DMS153 treated with DMSO at 0.1 percent for 48 hours (cell line): ENCODE measurements at regions not wholly inside any gene's neighbourhood (a gene's known extent, or its start where the extent isn't known, plus 50 kb on each side); places are given as distances from the start of the nearest gene placed in this dataset.
"Not testable (repeated sequence)": the region's sequence is repeated elsewhere in the genome, so short reads cannot be mapped to it uniquely, and the experiment has no call there.

Experiments used
- DNase-seq: peaks from one replicate; lab custom pipeline; 2025; ENCODE audit not compliant: unreplicated experiment; lab: John Stamatoyannopoulos, UW

DNA sequence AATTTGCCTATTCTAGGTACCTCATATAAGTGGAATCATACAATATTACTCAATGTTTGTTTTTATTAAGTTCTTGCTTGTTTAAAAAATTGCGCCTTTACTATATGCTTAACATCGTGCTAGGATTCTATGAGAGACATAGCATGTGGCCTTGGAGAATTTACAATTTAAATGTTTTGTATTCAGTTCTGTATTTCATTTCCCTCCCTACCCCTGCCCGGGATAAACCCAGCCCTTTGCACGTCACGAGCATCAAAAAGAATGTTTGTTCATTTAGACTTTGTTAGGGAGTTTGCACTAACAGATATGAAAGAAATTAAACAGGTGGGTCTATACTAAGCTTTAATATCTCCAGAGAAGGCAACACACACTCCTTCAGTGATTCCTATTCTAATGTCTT, 75.7 kb downstream of the C18orf54 start:
- no peak for DNase-seq

DNA sequence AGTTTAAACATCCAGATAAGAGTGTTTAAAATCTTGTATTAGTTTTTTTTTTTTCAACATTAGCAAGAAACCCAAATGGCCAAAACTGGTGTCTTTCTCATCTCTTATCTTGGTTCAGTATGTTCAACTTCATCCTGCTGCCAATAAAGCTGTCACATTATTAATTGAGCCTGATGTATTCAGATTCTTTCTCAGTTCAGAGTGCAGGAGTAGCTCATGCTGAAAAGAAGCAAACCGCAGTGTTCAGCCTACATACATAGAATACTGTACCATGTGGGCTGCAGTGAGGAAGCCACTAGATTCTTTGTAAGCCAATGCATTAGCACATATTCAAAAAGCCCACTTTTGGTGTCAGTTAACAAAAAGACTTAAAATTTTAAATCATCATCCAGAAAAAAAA, 76.2 kb downstream of the C18orf54 start:
- DNase-seq = no peak

DNA sequence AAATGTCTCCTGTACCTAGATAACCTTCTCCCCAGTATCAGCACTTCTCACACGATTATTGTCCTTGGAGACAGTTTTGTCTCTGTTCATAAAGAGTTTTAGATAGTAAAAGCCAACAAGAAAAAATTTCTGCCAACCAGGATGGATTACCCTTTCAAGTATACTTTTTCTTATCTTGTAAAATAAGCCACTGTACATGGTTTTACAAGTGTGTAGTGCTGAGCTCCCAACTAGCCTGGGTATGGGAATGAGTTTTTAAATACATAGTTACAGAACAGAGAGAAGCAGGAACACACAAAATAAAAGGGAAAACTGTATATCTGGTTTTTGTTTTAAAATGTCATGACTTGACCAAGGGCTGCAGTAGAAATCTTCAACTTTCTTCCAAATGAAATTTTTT, 76.7 kb downstream of the C18orf54 start:
- no peak for DNase-seq

DNA sequence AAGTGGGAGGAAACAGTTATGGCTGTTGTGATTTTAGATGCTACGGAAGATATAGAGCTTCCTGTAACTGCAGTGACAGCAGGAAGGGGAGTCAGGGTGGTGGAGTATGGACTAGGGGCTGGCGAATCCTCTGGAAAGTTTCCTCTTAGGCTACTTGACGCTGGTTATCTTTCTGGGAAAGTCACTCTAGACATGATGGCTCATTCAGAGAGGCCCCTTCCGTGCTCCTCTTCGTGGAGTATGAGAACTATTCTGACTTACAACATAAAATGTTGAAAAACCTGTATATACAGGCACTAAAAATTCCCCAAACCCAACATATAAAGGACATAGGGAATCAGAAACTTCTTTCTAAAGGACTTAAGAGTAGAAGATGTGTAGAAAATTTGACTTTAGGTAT, 78.8 kb downstream of the C18orf54 start:
- DNase-seq = no peak

DNA sequence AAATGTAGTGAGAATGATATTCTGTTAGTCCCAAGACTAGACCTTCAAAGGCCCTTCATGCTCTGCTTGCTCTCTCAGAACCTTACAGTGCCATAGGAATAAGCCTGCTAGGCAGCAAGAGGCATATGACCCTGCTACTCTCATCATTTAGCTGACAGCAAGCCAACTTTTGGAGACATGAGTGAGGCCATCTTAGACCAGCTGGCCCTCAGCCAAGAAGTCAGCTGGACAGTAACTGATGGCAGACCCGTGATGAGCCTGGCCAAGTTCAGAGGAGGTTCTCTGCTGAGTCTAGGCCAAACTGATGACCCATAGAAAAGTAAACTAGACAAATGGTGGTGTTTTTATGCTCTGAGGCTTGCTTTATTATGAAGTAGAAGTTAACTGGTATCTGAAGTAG, 82.6 kb downstream of the C18orf54 start:
- DNase-seq = no peak

DNA sequence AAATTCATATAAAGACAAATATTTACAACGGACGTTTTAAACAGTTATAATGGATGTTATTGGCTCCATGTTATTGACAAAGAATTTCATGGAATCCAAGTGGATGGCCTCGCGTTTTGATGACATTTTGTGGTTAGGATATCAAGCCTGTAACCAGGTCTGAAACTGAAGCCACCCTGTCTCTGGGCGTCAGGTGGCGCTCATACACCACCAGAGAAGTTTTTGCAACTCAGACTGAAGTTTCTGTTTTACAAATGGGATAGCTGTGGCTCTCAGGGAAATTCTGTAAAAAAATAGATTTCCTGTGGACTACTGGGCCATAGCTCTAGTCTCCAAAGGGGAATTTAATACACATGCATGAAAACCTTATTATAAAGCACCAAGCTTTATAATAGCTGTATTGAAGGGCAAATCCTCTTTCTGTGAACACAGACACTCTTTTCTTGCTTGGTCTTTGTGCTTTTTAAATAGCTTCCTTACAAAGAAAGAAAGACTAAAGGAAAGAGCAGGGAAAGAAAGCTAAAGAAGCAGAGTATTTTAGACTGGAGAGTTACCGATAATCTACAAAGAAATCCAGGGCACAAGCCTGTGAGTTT, 86.7 kb downstream of the C18orf54 start:
- peak; percentile 1 for DNase-seq

DNA sequence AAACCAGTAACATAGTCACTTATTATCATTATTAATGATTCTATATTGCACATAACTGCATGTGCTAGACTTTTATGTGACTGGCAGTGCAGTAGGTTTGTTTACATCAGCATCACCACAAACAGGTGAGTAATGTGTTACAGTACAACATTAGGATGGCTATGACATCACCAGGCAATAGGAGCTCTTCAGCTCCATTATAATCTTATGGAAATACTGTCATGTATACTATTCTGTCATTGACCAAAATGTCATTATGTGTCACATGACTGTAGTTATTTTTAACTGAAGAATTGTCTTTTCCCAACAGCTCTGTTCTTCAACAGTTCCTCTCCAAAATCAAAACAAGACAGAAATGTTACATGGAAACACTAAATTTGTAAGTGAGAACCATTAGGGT, 96.3 kb downstream of the C18orf54 start:
- no peak for DNase-seq

DNA sequence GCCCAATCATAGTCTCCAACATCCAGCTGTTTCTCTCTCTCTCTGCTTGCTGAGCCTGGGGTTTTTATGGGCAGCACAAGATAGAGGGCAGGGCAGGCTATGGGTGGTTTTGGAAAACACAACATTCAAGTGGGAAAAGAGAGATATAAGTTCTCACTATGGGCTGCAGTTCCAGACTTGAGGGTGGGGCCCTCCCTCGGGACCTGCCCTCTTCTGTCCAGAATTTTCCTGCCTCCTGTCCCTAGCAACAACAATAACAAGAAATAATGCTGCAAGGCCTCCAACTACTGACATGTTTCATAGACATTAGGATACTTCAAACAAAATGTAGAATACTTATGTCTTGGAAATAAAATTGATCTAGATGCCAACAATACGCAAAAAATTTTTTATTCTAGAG, 107.8 kb downstream of the C18orf54 start:
- DNase-seq = no peak

DNA sequence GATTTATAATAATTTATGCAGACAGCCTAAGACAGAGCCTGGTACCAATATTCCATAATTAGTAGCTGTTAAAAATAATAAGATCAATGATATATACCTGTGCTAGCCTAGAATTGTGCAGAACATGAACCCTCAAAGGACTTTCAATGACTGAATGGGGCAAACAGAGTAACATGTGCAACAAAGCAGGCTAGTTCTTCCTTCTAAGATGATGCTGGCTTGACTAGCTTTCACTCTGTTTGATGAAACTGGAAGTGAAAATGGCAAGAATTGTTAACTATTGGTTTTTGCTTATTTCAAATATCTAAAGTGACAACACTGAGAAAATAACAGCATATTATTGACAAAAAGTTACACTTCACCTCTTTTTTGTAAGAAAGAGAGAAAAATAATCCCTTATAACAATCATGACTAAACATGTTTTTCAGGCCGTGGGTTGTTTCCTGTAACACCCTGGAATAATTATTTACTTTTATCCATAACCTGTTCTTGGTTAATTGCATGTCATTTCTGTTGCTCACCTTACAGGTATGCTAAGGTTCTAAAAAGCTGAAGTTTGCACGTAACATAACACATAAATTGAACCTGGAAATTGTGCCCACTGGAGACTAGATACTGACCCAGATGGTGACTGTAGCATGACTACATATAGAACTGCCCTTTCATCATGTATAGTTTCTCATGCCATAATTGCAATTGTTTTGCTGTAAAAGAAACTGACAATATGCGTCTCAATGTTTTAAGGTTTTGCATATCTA, 108.7 kb downstream of the C18orf54 start:
- no peak for DNase-seq

DNA sequence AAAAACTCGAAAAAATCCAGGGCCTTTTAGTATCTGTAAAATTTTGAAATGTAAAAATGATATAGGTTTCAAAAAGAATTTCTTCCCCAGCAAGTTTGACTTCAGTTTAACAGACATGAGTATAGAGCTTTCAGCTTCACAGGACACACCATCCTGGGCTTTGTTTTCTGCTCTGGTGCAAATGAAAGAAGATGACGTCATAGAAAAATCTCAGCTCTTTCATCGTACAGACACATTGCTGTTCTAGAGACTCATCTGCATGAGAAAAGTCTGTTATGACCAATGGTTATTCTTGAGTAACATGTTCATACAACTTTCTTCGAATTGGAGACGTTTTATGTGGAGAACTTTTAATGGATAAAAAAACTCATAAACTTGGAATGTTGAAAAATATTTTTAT, 111.7 kb upstream of the DYNAP start:
- no peak for DNase-seq

DNA sequence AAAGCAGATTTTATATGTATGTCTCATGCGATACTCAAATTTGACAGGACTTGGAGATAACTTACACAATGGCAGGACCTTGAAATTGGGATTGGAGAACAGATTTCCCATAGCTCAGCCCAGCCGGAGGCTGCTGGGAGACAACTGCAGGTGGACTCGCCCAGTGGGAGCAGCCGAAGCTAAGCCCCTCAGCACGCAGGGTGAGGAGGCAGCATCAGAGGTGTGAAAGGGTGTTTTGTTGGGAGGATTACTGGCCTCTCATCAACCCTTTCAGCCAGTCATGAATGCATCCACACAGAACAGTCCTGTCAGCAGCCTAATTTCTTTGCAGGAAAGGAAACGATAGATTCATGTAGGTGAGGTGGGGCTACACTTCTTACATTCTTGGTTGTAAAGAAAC, 110.4 kb upstream of the DYNAP start:
- DNase-seq = no peak

DNA sequence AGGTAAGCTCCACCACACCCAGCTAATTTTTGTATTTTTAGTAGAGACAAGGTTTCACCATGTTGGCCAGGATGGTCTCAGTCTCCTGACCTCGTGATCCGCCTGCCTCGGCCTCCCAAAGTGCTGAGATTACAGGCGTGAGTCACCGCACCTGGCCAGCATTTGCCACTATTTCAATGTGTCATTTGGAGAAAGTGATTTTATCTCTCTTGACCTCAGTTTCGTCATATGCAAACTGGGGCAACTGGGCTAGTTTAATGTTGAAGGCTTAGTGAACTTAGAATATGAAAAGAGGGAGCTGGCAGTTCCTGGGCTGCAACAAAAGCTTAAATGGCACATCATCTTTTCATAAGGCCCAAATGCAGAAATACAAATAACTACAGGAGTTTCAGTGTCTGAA, 88.6 kb upstream of the DYNAP start:
- not testable (repeated sequence) for DNase-seq

DNA sequence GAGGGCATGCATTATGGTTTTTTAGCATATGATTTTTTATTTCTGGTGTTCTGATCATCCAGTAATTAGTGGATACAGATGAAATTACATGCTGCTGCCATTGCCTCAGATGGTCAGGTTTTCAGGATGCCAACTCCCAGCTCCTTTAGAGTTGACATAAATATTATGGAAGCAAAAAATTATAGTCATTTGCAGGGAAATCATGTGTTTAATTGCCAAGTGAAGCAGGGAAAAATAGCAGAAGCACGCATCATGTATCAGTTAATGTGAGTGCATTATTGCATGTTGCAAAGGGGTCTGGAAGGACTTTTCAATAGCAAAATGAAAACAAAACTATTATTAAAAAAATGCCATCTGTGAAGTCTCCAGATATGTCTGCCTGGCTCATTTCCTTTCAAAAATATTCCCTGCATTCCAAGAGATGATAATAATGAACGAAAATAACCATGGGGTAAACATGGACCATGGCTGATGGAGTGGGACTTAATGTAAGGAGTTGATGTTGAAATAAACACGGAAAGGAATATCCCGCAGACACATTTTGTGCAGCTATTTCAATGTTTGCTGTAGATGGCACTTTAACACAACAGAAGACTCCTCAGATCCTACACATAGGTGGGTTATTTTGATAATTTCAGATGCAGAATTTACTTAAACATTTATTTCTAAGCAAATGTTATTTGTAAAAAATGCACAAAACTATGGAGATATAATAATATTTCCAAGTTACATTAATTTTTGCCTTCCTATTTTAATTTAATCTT, 87.7 kb upstream of the DYNAP start:
- DNase-seq = no peak

DNA sequence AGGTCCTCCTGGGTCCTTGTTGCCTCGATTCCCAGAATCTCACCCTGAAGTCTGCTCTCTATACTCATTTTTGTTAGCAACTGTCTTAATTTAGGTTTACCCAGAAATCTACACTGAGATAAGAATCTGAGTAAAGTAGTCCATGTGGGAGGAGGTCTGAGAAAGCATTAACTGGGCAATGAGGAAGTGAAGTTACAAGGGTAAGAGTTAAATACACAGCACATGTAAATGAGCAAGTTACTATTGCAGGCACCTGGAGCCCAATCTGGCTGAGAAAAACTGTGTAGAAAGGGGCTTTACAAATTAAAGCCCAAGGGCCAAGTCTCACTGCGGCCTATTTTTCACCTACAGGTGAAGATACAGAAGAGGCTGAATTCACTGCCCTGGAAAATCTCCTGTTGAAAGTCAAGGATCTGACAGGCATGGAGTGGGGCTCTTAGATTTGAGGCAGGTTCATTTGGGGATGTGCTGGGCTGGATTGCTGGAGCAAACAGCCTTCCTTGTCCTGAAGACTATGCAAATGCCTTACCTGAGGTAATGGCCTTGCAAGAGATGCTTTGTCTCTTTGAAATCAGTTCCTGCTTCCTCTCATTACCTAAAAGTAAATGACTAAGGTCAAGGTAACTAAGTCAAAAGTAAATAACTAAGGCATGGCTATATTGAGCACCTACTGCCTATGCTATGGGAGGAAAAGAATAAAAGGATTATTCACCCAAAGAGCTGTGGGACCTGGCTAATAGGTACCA, 84.4 kb upstream of the DYNAP start:
- DNase-seq = no peak

DNA sequence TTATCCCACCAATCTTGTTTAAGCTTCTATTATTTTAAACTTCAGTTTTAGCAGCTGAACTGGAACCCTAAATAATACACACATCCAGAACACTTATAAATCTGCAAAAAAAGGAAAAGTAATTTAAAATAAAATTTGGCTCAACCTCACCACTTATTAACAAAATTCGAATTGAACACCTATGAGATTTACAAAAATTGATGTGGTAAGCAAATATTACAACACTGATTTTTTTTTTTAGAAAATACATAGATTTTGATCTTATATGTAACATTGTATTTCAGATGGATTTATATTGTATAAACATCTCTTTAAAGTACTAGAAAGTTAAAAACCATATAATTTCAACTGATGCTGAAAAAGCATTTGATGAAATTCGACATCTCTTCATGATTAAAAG, 81.3 kb upstream of the DYNAP start:
- DNase-seq = no peak

DNA sequence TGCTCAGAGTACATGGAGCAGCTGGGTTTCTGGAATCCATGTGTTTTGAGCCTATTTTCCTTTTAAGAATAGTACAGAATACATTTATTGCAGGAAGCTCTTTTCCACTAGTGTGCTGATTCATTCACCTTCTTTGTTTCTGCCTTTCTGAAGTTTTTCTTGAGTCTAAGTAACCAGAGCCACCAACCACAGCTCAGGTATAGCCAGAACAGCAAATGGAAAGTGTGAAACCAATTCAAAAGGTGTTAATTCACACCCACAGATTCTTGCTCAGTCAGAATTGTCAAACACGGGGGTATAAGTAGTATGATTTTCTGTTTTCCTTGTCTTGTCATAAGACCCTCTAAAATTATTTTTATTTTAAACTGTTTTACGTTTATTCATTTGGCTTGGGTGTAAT, 75.9 kb upstream of the DYNAP start:
- DNase-seq = no peak

DNA sequence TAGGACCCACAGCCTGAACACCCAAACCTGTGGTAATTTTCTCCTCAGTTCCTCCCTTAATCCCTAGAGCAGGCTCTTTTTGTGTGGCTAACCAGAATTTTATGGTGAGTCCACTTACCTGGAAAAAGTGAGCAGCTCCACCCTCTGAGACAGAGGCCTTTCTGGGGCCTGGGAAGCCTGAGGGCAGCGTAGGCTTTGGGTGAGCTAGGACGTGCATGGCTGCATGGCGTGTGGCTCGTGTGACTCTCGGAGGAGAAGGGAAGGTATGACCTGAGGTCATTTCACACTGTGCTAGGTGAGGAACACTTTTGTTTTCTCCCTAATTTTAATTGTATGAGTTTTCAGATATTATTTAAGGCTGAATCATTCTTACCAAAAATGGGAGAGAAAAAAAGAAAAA, 73.5 kb upstream of the DYNAP start:
- no peak for DNase-seq

DNA sequence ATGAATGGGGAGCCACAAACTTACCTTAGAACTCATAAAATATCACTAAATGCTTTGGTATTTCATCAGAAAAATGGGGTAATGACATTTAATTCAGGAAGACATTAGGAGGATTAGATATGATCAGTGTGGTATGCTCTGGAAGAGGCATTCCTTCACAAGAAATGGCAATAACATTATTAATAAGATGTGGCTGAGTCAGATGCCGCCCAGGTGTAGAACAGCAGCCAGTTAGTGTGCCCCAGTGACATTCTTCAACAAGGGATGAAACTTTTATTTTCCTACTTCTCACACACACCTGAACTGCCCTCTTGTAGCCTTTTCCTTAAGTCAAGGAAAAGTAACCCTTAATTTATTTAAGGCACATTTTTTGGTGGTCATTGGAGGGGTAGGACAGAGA, 69.2 kb upstream of the DYNAP start:
- no peak for DNase-seq

DNA sequence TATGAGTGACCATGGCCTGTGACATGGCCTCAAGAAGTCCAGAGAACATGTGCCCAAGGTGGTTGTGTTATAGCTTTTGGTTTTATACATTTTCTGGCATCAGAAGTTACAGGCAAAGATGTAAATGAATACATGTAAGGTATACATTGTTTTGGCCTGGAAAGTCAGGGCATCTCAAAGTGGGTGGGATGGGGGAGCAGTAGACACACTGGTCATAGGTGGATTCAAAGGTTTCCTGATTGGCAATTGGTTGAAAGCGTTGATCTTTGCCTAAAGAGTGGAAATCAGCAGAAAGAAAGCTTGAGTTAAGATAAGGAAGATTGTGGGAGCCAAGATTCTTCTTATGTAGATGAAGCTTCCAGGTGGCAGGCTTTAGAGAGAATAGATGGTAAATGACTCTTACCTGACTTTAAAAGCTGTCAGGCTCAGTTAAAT, 62.1 kb upstream of the DYNAP start:
- no peak for DNase-seq

DNA sequence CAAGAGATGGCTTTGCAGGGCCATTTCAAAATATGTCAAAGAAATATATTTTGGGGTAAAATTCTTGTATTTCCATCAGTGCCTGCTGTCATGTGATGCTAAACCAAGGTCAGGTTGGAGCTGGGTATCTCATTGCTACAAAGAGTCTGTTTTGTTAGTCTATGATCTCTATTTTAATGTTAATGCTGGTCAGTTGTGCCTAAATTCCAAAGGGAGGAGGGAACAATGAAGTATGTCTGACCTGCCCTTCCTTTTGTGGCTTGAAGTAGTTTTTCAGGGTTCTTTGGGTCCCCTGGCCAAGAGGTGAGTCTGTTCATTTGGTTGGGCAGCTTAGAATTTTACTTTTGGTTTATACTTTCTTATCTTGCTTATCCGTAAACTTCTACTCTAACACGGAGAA, 61.6 kb upstream of the DYNAP start:
- no peak for DNase-seq

DNA sequence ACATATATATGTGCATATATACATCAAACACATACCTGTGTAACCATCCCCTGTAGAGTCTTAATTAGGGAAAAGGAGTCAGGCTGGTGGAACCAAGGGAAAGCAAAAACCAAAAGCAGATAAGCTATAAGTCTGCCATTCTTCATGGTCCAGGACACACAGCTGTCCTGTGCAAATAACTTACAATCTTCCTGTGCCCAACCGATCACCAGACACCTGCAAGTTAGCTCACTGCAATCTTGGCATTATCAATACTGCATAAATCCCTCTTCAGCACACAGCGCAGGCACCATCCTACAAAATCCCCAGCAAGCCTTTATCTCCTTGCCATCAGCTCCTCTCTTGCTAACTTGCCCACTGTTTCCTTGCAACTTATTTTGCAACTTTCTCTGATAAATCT, 60.8 kb upstream of the DYNAP start:
- no peak for DNase-seq
